A204.1 (cell line): ENCODE measurements at regions not wholly inside any gene's neighbourhood (a gene's known extent, or its start where the extent isn't known, plus 50 kb on each side); places are given as distances from the start of the nearest gene placed in this dataset.
"Not testable (repeated sequence)": the region's sequence is repeated elsewhere in the genome, so short reads cannot be mapped to it uniquely, and the experiment has no call there.

ENCODE experiments used
- FAIRE-seq: peaks from 2 replicates; lab custom pipeline; 2012; peaks lifted over from hg19 to GRCh38; lab: Jason Lieb, UNC

- FAIRE-seq = not testable (repeated sequence)
Measured at GRCh38 chr1:147348592-147348991, 106.1 kb downstream of the CHD1L start.

GRCh38 chr1:147349533-147349932 is 107.0 kb downstream of the CHD1L start:
- no peak for FAIRE-seq

- no peak for FAIRE-seq
Measured at GRCh38 chr1:147351140-147351835, 108.8 kb downstream of the CHD1L start.

- FAIRE-seq = no peak
Measured at GRCh38 chr1:147377263-147378246, 135.1 kb downstream of the CHD1L start.

GRCh38 chr1:147379889-147380288 is 137.4 kb downstream of the CHD1L start:
- FAIRE-seq = no peak

GRCh38 chr1:147384804-147385203 is 142.3 kb downstream of the CHD1L start:
- FAIRE-seq = no peak

GRCh38 chr1:147388969-147389368 is 146.5 kb downstream of the CHD1L start:
- FAIRE-seq = no peak

GRCh38 chr1:147389532-147390184 is 147.2 kb downstream of the CHD1L start:
- FAIRE-seq = peak; percentile 85

GRCh38 chr1:147390185-147390542 is 147.7 kb downstream of the CHD1L start:
- no peak for FAIRE-seq

- FAIRE-seq = no peak
Measured at GRCh38 chr1:147391114-147391513, 148.6 kb downstream of the CHD1L start.

GRCh38 chr1:147402326-147403045 is 138.8 kb upstream of the BCL9 start:
- not testable (repeated sequence) for FAIRE-seq

GRCh38 chr1:147404344-147404743 is 137.0 kb upstream of the BCL9 start:
- not testable (repeated sequence) for FAIRE-seq

- no peak for FAIRE-seq
Measured at GRCh38 chr1:147409886-147410285, 131.4 kb upstream of the BCL9 start.

GRCh38 chr1:147413110-147413605 is 128.1 kb upstream of the BCL9 start:
- FAIRE-seq = no peak

GRCh38 chr1:147414505-147415163 is 126.7 kb upstream of the BCL9 start:
- FAIRE-seq = no peak

- FAIRE-seq = no peak
Measured at GRCh38 chr1:147417024-147417423, 124.3 kb upstream of the BCL9 start.

- not testable (repeated sequence) for FAIRE-seq
Measured at GRCh38 chr1:147423100-147423827, 118.0 kb upstream of the BCL9 start.

- FAIRE-seq = no peak
Measured at GRCh38 chr1:147434921-147435320, 106.4 kb upstream of the BCL9 start.

- no peak for FAIRE-seq
Measured at GRCh38 chr1:147444381-147444780, 96.9 kb upstream of the BCL9 start.

GRCh38 chr1:147451628-147452027 is 89.7 kb upstream of the BCL9 start:
- no peak for FAIRE-seq

GRCh38 chr1:147452809-147453208 is 88.5 kb upstream of the BCL9 start:
- no peak for FAIRE-seq
